Omental fat pad (tissue), 3 donors: ENCODE measurements at regions not wholly inside any gene's neighbourhood (a gene's known extent, or its start where the extent isn't known, plus 50 kb on each side); places are given as distances from the start of the nearest gene placed in this dataset.

Experiments
- ATAC-seq: fragments of 150-250 bp; one replicate; pipeline ENCODE4 v1.9.1; 2016; ENCODE audit warnings: mild to moderate bottlenecking, moderate library complexity; ENCODE audit not compliant: low FRiP score
- DNase-seq: peaks from one replicate; pipeline ENCODE4 v3.0.0-alpha.2; 2019; ENCODE audit warnings: low spot score
- CTCF ChIP-seq, 3 donors: fragments of 450-650 bp; IDR thresholded peaks; one replicate each; pipeline ENCODE4 v1.5.1; 2016 to 2017; ENCODE audit warnings: antibody characterized with exemption in 3 of 3, mild to moderate bottlenecking in 3 of 3, moderate library complexity in 2 of 3

GRCh38 chr13:40197936-40198595, 468.4 kb downstream of the FOXO1 start:
- ATAC-seq (no peak), DNase-seq (no peak)
- TF ChIP-seq CTCF (IDR thresholded peaks at IDR 0.05): no peak

GRCh38 chr13:40200273-40200978, 466.0 kb downstream of the FOXO1 start:
- DNase-seq: no peak
- no peak for ATAC-seq
- TF ChIP-seq CTCF (IDR thresholded peaks at IDR 0.05): no peak

GRCh38 chr13:40204246-40204645, 462.2 kb downstream of the FOXO1 start:
- no peak for DNase-seq
- TF ChIP-seq CTCF (IDR thresholded peaks at IDR 0.05): no peak

GRCh38 chr13:40205771-40206240, 460.6 kb downstream of the FOXO1 start:
- ATAC-seq (no peak), DNase-seq (no peak)
- TF ChIP-seq CTCF (IDR thresholded peaks at IDR 0.05): no peak

More at GRCh38 chr13:40204246-40204645, 462.2 kb downstream of the FOXO1 start:
- ATAC-seq: no peak

GRCh38 chr13:40206241-40207000, 460.0 kb downstream of the FOXO1 start:
- DNase-seq: no peak
- no peak for ATAC-seq
- TF ChIP-seq CTCF (IDR thresholded peaks at IDR 0.05): no peak

- DNase-seq: no peak
- no peak for ATAC-seq
- TF ChIP-seq CTCF (IDR thresholded peaks at IDR 0.05): no peak
Measured at GRCh38 chr13:40207001-40207478, 459.4 kb downstream of the FOXO1 start.
